IMR-90 (cell line): ENCODE measurements at regions not wholly inside any gene's neighbourhood (a gene's known extent, or its start where the extent isn't known, plus 50 kb on each side); places are given as distances from the start of the nearest gene placed in this dataset.

Experiments used
- ATAC-seq: fragments of 200-7000 bp; cut with Tn5 transposase; 2 replicates; pipeline ENCODE4 v1.9.1; 2020; ENCODE audit warnings: low read depth, mild to moderate bottlenecking, moderate library complexity
- BruUV-seq: library from RNA; stranded (reverse); fragments of 400-500 nt; replicated peaks from 2 replicates; lab custom pipeline; 2021; lab: Mats Ljungman, UMichigan
- CTCF ChIA-PET: fragments of 300-600 bp; formaldehyde crosslinking; extraction: SDS; loops from one replicate; lab custom pipeline; 2021; ENCODE audit warnings: antibody characterized with exemption; lab: Yijun Ruan, JAX
- POLR2A ChIA-PET: fragments of 300-600 bp; sonication (Branson Sonifier 250); formaldehyde crosslinking; loops from one replicate; lab custom pipeline; 2022; ENCODE audit warnings: antibody characterized with exemption; ENCODE audit not compliant: unreplicated experiment; lab: Charles Lee
- DNase-seq: peaks from one replicate; pipeline ENCODE4 v3.0.0; 2013
- H2AFZ ChIP-seq: replicated peaks from 2 replicates; pipeline ENCODE3; 2013; ENCODE audit warnings: low read length, mild to moderate bottlenecking; ENCODE audit not compliant: poor library complexity
- H2AK5ac ChIP-seq: 2 replicates; pipeline ENCODE4 v1.6.1; 2013; ENCODE audit warnings: low read depth, low read length, inconsistent platforms
- H2AK9ac ChIP-seq: replicated peaks from 2 replicates; pipeline ENCODE3; 2013; ENCODE audit warnings: mild to moderate bottlenecking, low read depth, low read length, moderate library complexity; ENCODE audit not compliant: poor library complexity
- H2BK120ac ChIP-seq: 2 replicates; pipeline ENCODE4 v1.6.1; 2013; ENCODE audit warnings: low read depth, low read length, inconsistent platforms
- H2BK15ac ChIP-seq: 3 replicates; pipeline ENCODE4 v1.6.1; 2013; ENCODE audit warnings: low read depth, low read length, inconsistent platforms
- H2BK20ac ChIP-seq: 2 replicates; pipeline ENCODE4 v1.6.1; 2013; ENCODE audit warnings: low read depth, mild to moderate bottlenecking, inconsistent platforms, low read length, moderate library complexity
- H2BK5ac ChIP-seq: 2 replicates; pipeline ENCODE4 v1.6.1; 2013; ENCODE audit warnings: mild to moderate bottlenecking, low read depth, low read length, inconsistent platforms; ENCODE audit not compliant: poor library complexity, severe bottlenecking
- H3K14ac ChIP-seq: replicated peaks from 2 replicates; pipeline ENCODE4 v1.6.1; 2013; ENCODE audit warnings: low read depth, low read length, inconsistent platforms
- H3K18ac ChIP-seq: 2 replicates; pipeline ENCODE4 v1.6.1; 2013; ENCODE audit warnings: low read depth, low read length, control low read depth
- H3K23ac ChIP-seq: 2 replicates; pipeline ENCODE4 v1.6.1; 2013; ENCODE audit warnings: low read depth, low read length, inconsistent platforms
- H3K27ac ChIP-seq: 2 replicates; pipeline ENCODE4 v1.5.1; 2013; ENCODE audit warnings: mild to moderate bottlenecking, control low read depth, low read length; ENCODE audit not compliant: insufficient read depth
- H3K27me3 ChIP-seq: 2 replicates; pipeline ENCODE4 v1.6.1; 2013; ENCODE audit warnings: low read length; ENCODE audit not compliant: control insufficient read depth, insufficient read depth
- H3K36me3 ChIP-seq: 2 replicates; pipeline ENCODE4 v1.6.1; 2013; ENCODE audit warnings: low read length, mixed read lengths; ENCODE audit not compliant: control insufficient read depth, insufficient read depth
- H3K4ac ChIP-seq: 2 replicates; pipeline ENCODE4 v1.6.1; 2013; ENCODE audit warnings: low read depth, low read length, inconsistent platforms
- H3K4me1 ChIP-seq: 2 replicates; pipeline ENCODE4 v1.6.1; 2013; ENCODE audit warnings: low read length, mixed read lengths; ENCODE audit not compliant: control insufficient read depth, insufficient read depth
- H3K4me2 ChIP-seq: 2 replicates; pipeline ENCODE4 v1.6.1; 2013; ENCODE audit warnings: low read depth, mild to moderate bottlenecking, control low read depth, low read length, moderate library complexity
- H3K4me3 ChIP-seq: 2 replicates; pipeline ENCODE4 v1.5.1; 2013; ENCODE audit warnings: low read depth, mild to moderate bottlenecking, control low read depth, low read length, moderate library complexity; ENCODE audit not compliant: insufficient read depth
- H3K56ac ChIP-seq: 2 replicates; pipeline ENCODE4 v1.6.1; 2013; ENCODE audit warnings: low read length, inconsistent platforms; ENCODE audit not compliant: insufficient read depth; ENCODE audit errors: extremely low read depth
- H3K79me1 ChIP-seq, 2 experiments: 2 replicates each; pipeline ENCODE4 v1.6.1; 2013; ENCODE audit warnings: low read length in 2 of 2, inconsistent platforms in 1 of 2, low read depth in 1 of 2
- H3K9ac ChIP-seq: 2 replicates; pipeline ENCODE4 v1.6.1; 2013; ENCODE audit warnings: low read depth, low read length, control low read depth
- H3K9me1 ChIP-seq: 2 replicates; pipeline ENCODE4 v1.6.1; 2013; ENCODE audit warnings: low read length, inconsistent platforms; ENCODE audit not compliant: insufficient read depth
- H3K9me3 ChIP-seq: 2 replicates; pipeline ENCODE4 v1.6.1; 2013; ENCODE audit warnings: low read length; ENCODE audit not compliant: control insufficient read depth, insufficient read depth
- H4K20me1 ChIP-seq: 2 replicates; pipeline ENCODE4 v1.6.1; 2013; ENCODE audit warnings: low read length, inconsistent platforms; ENCODE audit not compliant: insufficient read depth
- H4K5ac ChIP-seq: 2 replicates; pipeline ENCODE4 v1.6.1; 2013; ENCODE audit warnings: mild to moderate bottlenecking, low read depth, low read length, control low read depth
- H4K8ac ChIP-seq, 2 experiments: 2 replicates each; pipeline ENCODE4 v1.6.1; 2013; ENCODE audit warnings: low read depth in 2 of 2, low read length in 2 of 2, control low read depth in 1 of 2, inconsistent platforms in 1 of 2
- H4K91ac ChIP-seq: 2 replicates; pipeline ENCODE4 v1.6.1; 2013; ENCODE audit warnings: low read depth, low read length, inconsistent platforms; ENCODE audit not compliant: insufficient read depth
- BHLHE40 ChIP-seq: fragments of 150-350 bp; IDR thresholded peaks from 2 replicates; pipeline ENCODE4 v1.6.1; 2016; ENCODE audit warnings: mild to moderate bottlenecking, low read depth, low read length
- CEBPB ChIP-seq: IDR thresholded peaks from 2 replicates; pipeline ENCODE4 v1.6.1; 2012; ENCODE audit warnings: low read depth, low read length, improper control_type of control experiment
- CHD1 ChIP-seq: IDR thresholded peaks from 2 replicates; pipeline ENCODE4 v1.6.1; 2012; ENCODE audit warnings: low read depth, low read length, improper control_type of control experiment
- FOS ChIP-seq: fragments of 150-350 bp; IDR thresholded peaks from 2 replicates; pipeline ENCODE4 v1.6.1; 2016; ENCODE audit warnings: low read depth, low read length
- MAFK ChIP-seq: IDR thresholded peaks from 2 replicates; pipeline ENCODE4 v1.6.1; 2012; ENCODE audit warnings: low read depth, low read length, improper control_type of control experiment
- MAZ ChIP-seq: IDR thresholded peaks from 2 replicates; pipeline ENCODE4 v1.6.1; 2012; ENCODE audit warnings: low read depth, mild to moderate bottlenecking, low read length, improper control_type of control experiment, moderate library complexity, borderline replicate concordance
- MXI1 ChIP-seq: IDR thresholded peaks from 2 replicates; pipeline ENCODE4 v1.6.1; 2012; ENCODE audit warnings: low read depth, mild to moderate bottlenecking, low read length, moderate library complexity, borderline replicate concordance
- NFE2L2 ChIP-seq: fragments of 150-350 bp; IDR thresholded peaks from 2 replicates; pipeline ENCODE4 v1.6.1; 2016; ENCODE audit warnings: low read depth, mild to moderate bottlenecking, low read length
- POLR2A ChIP-seq: IDR thresholded peaks from 2 replicates; pipeline ENCODE4 v1.6.1; 2012; ENCODE audit warnings: mild to moderate bottlenecking, low read depth, low read length
- RAD21 ChIP-seq: IDR thresholded peaks from 2 replicates; pipeline ENCODE4 v1.6.1; 2012; ENCODE audit warnings: low read length, improper control_type of control experiment
- RCOR1 ChIP-seq: IDR thresholded peaks from 2 replicates; pipeline ENCODE4 v1.6.1; 2012; ENCODE audit warnings: mild to moderate bottlenecking, low read length, improper control_type of control experiment; ENCODE audit not compliant: insufficient replicate concordance
- RFX5 ChIP-seq: IDR thresholded peaks from 2 replicates; pipeline ENCODE4 v1.8.0; 2012; ENCODE audit warnings: low read depth, mild to moderate bottlenecking, low read length, moderate library complexity
- SMC3 ChIP-seq: fragments of 150-350 bp; IDR thresholded peaks from 2 replicates; pipeline ENCODE4 v1.6.1; 2016; ENCODE audit warnings: low read depth, mild to moderate bottlenecking, antibody characterized with exemption, low read length, moderate library complexity
- WGBS, 2 experiments: methylation state at CpG; one replicate each; pipeline versions ENCODE4 v1.1.5 to v1.1.7; 2013; ENCODE audit warnings: missing lambda C conversion rate in 2 of 2; ENCODE audit not compliant: insufficient read length in 1 of 2; ENCODE audit errors: extremely low coverage in 2 of 2; 5-methylcytosine and 5-hydroxymethylcytosine counted together
- dilution Hi-C: fragments of 300-500 bp; cut with HindIII; formaldehyde crosslinking; loops from one replicate; pipeline ENCODE4 v1.14.3; 2018; ENCODE audit warnings: low sequenced_read_pairs; ENCODE audit not compliant: unreplicated experiment
- in situ Hi-C: fragments of 300-500 bp; cut with MboI; formaldehyde crosslinking; loops from 3 replicates; pipeline ENCODE4 v1.14.3; 2019; ENCODE audit warnings: low sequenced_read_pairs, inconsistent platforms, mixed read lengths
- intact Hi-C: fragments of 100-400 bp; cut with micrococcal nuclease; formaldehyde crosslinking; loops from 2 replicates; pipeline ENCODE4 v1.10.0; 2022
- TF ChIP-seq, protein P1 (sequence below): fragments of 150-350 bp; IDR thresholded peaks from 2 replicates; pipeline ENCODE4 v1.6.1; 2016; ENCODE audit warnings: low read depth, mild to moderate bottlenecking, low read length, moderate library complexity, borderline replicate concordance
- TF ChIP-seq, protein P2 (sequence below): fragments of 150-350 bp; IDR thresholded peaks from 2 replicates; pipeline ENCODE4 v1.6.1; 2017; ENCODE audit warnings: mild to moderate bottlenecking, antibody characterized with exemption, low read length, low read depth
- TF ChIP-seq, protein P3 (sequence below): conservative IDR thresholded peaks from 2 replicates; pipeline ENCODE4 v1.5.1; 2012; ENCODE audit warnings: mild to moderate bottlenecking, low read depth, low read length, improper control_type of control experiment

DNA sequence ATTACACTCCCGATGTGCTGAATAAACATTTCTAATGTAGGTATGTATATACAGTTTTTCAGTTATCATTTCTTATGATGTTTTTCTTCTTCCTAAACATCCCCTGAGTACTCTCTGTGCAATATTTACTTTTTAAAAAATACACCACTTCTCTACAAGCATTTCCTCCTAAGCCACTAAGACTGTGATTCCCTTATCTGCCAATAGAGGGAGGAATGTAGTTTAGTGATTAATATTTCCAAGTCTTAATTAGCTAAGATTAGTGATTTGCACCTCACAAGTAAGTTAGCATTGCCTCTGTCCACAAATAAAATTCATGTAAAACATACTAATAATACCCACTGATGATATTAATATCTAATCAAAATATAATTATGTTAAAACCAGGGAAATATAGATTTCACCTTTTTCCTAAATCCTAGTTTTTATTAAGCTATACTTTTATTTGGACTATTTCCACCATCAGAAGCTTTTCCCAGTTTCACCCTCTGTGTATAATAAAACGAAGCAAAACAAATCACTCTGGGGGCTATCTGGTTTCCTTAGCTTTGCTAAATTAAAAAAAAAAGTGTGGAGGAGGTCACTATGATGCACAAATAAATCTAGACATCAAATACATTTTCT, 909.1 kb downstream of the FAT4 start:
- no peak overlapping the region for H2AK9ac ChIP-seq
- H4K8ac ChIP-seq: no peak overlapping the region
- no peak overlapping the region for H2BK20ac ChIP-seq
- peak; percentile 23 for DNase-seq
- H2BK120ac ChIP-seq: no peak overlapping the region
- CTCF ChIA-PET: interaction anchor here (0.7 to 1.7 kb wide), 6 partner anchors 9 to 833 kb away, joined by 3 to 6 read pairs (median 4); no protein-coding TSS in a partner anchor
- POLR2A ChIA-PET: no interaction called here
- no peak overlapping the region for H2BK5ac ChIP-seq
- H3K9ac ChIP-seq: no peak overlapping the region
- in situ Hi-C loops (no loop called here), intact Hi-C loops (loop anchor here (5.0 to 10.0 kb wide), 2 partner anchors 378 to 909 kb away; partner anchors contain the start of gene FAT4), dilution Hi-C loops (no loop called here)
- TF ChIP-seq NFE2L2 (no peak), RCOR1 (no peak), CHD1 (no peak), RAD21 (peak; percentile 35), SMC3 (peak; percentile 43; the same call in 1 of the 2 replicates), POLR2A (no peak), CEBPB (no peak), MAZ (no peak), MAFK (no peak), FOS (no peak), BHLHE40 (no peak), MXI1 (no peak), RFX5 (no peak)
- TF ChIP-seq, protein P1, sequence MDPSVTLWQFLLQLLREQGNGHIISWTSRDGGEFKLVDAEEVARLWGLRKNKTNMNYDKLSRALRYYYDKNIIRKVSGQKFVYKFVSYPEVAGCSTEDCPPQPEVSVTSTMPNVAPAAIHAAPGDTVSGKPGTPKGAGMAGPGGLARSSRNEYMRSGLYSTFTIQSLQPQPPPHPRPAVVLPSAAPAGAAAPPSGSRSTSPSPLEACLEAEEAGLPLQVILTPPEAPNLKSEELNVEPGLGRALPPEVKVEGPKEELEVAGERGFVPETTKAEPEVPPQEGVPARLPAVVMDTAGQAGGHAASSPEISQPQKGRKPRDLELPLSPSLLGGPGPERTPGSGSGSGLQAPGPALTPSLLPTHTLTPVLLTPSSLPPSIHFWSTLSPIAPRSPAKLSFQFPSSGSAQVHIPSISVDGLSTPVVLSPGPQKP: no peak
- TF ChIP-seq, protein P2, sequence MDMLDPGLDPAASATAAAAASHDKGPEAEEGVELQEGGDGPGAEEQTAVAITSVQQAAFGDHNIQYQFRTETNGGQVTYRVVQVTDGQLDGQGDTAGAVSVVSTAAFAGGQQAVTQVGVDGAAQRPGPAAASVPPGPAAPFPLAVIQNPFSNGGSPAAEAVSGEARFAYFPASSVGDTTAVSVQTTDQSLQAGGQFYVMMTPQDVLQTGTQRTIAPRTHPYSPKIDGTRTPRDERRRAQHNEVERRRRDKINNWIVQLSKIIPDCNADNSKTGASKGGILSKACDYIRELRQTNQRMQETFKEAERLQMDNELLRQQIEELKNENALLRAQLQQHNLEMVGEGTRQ: no peak
- TF ChIP-seq, protein P3, sequence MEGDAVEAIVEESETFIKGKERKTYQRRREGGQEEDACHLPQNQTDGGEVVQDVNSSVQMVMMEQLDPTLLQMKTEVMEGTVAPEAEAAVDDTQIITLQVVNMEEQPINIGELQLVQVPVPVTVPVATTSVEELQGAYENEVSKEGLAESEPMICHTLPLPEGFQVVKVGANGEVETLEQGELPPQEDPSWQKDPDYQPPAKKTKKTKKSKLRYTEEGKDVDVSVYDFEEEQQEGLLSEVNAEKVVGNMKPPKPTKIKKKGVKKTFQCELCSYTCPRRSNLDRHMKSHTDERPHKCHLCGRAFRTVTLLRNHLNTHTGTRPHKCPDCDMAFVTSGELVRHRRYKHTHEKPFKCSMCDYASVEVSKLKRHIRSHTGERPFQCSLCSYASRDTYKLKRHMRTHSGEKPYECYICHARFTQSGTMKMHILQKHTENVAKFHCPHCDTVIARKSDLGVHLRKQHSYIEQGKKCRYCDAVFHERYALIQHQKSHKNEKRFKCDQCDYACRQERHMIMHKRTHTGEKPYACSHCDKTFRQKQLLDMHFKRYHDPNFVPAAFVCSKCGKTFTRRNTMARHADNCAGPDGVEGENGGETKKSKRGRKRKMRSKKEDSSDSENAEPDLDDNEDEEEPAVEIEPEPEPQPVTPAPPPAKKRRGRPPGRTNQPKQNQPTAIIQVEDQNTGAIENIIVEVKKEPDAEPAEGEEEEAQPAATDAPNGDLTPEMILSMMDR: peak; percentile 60
- H3K18ac ChIP-seq: no peak overlapping the region
- no peaks in the 10 kb centered on the region for H3K79me1 ChIP-seq
- no peak overlapping the region for H3K23ac ChIP-seq
- H4K20me1 ChIP-seq: no peaks in the 10 kb centered on the region
- no peak overlapping the region for H3K4me3 ChIP-seq
- H3K27ac ChIP-seq: no peak overlapping the region
- no peak overlapping the region for H3K56ac ChIP-seq
- H2AFZ ChIP-seq: no peak overlapping the region
- H4K5ac ChIP-seq: no peak overlapping the region
- H4K91ac ChIP-seq: no peak overlapping the region
- H3K36me3 ChIP-seq: no peaks in the 10 kb centered on the region
- no peak overlapping the region for H2AK5ac ChIP-seq
- no peaks in the 10 kb centered on the region for H3K9me1 ChIP-seq
- WGBS, 2 experiments: no CpG with 5 or more reads among the region's 2 CpGs
- H3K27me3 ChIP-seq: no peaks in the 10 kb centered on the region
- no peak overlapping the region for H3K4ac ChIP-seq
- H3K14ac ChIP-seq: no peak overlapping the region
- no peaks in the 10 kb centered on the region for H3K9me3 ChIP-seq
- no peak overlapping the region for H3K4me2 ChIP-seq
- no peak overlapping the region for H2BK15ac ChIP-seq
- BruUV-seq: no TSS peak
- H3K4me1 ChIP-seq: no peaks in the 10 kb centered on the region
- no peak for ATAC-seq
